Femur (tissue), 1 donor: ENCODE measurements at regions not wholly inside any gene's neighbourhood (a gene's known extent, or its start where the extent isn't known, plus 50 kb on each side); places are given as distances from the start of the nearest gene placed in this dataset.
A peak's percentile ranks its signal among the peaks of the same experiment; 100 is the strongest.

Experiments
- DNase-seq: peaks from one replicate; pipeline ENCODE4 v3.0.0-alpha.2; 2017

DNA sequence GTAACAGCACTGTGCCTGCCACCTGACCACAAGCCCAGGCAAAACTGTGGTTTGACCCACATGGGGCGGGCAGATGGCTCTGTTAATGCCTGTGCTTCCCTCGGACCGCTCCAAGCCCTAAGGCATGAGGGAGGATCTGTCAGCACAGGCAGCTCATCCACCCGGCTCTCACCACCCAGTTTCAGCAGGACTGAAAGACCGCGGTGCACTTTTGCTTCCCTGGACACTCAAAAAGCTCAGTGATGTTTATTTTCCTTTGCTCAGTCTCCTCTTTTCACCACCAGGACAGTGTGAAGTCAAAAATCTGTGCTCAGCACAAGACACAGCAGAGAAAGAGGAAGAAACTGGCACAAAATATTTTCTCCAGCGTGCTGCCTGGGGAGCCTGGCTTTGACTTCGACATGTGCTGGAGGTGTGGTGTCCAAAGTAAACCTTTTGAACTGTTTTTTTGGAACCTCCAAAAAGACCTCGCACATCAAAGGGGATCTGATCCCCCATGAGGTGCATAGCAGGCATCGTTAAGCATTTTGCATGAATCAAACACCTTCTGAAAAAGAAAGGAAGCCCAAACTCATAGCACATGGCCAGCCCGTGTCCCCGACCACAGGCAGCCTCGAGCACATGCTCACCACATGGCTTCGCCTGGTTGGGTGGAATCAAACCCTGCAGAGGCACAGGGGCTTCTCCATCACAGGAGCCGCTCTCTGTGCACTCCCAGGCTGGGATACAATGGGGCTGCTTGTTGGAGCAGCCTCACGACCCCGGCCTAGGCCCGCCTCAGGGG, 441.7 kb upstream of the JARID2 start:
- DNase-seq: no peak

DNA sequence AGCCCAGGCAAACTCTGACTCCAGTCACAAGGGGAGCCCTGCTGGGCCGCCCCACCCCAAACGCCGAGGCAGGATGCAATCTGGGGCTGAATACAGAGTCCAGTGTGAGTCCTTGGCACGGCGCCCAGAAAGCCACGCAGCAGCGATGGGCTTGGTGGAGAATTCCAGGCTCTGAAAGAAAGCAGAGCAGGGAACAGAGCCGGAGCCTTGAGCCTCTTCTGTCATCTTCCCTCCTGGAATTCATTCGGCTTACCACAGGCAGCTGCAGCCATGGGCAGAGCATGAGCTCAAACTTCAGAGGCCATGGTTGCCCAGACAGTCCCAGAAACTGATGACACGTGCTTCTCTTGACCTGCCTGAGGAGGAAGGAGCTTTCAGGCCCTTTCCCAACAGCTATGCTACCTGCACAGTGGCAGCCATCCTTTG, 441.1 kb upstream of the JARID2 start:
- DNase-seq: peak; percentile 88

DNA sequence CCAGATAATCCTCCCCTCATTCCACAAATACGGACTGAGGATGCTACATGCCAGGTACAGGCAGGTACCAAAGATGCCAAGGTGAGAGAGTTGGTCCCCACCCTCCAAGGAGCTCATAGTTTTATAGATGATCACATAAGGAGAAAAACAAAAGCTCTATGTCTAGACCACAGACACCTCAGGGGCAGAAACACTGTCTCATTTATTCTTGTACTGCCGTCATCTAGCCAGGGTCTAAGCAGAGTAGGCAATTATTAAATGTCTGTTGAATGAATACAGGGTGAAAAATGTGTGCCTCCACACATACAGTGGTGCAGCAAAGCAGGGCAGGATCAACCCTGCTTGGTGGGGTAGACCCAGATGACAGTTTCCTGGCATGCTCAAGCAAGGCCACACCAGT, 439.8 kb upstream of the JARID2 start:
- DNase-seq: no peak

DNA sequence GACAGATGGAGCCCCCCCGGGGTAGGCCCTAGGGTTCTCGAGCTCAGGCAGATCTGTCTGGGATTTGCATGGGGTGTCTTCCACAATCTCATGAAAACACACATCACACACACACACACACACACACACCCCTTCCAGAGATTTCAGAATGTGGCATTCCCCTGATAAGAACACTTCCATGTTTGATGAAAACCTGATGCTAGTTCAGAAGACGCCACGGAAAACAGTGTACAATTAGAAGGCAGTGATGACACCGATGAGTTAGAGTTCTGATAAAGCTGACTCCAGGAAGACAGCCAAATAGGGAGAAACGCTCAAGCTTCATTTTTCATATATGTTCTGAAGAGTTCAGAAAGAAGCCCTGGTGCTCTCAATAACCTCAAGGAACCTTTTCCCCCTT, 438.7 kb upstream of the JARID2 start:
- no peak for DNase-seq

GRCh38 chr6:14807971-14808370, 437.9 kb upstream of the JARID2 start:
- DNase-seq: no peak

DNA sequence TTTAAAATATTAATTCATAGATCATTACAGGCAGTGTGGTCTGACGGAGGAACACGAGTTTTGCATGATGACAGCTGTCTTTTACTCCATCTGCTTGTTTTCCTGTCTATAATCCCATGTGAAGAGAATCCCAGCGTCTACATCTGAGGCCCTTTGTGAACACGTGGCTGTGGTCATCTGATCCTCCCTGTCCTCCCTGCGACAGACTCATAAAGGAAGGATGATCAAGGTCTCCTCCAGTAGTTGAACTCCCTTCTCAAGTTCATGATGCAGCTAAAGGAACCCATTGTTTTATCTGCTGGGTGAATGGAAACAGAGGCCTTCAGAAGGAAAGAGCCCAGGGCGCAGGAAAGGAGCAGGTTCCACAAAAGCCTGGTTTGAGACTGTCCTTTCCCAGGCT, 435.8 kb upstream of the JARID2 start:
- no peak for DNase-seq

GRCh38 chr6:14811775-14812428, 434.0 kb upstream of the JARID2 start:
- no peak for DNase-seq

GRCh38 chr6:14814016-14814415, 431.9 kb upstream of the JARID2 start:
- DNase-seq: no peak

- no peak for DNase-seq
Observed at GRCh38 chr6:14816116-14816859, 429.6 kb upstream of the JARID2 start.

DNA sequence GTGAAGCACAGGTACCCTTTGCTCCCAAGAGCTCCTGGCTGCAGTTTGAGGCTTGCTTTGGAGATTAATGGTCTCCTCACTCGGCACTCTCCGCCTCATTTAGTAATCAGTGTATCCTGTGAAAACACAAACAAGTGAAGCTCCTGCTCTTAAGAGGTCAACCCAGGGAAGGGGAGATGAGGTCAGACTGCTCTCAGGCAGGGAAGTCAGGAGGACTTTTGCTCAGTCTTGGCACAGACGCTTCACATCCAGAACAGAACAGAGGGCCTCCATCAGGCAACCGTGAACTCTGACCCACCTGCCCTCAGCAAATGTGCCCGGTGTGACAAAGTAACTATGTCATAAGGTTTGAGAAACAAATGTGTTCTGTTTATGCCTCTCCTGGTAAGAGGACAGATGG, 428.8 kb upstream of the JARID2 start:
- DNase-seq: no peak

DNA sequence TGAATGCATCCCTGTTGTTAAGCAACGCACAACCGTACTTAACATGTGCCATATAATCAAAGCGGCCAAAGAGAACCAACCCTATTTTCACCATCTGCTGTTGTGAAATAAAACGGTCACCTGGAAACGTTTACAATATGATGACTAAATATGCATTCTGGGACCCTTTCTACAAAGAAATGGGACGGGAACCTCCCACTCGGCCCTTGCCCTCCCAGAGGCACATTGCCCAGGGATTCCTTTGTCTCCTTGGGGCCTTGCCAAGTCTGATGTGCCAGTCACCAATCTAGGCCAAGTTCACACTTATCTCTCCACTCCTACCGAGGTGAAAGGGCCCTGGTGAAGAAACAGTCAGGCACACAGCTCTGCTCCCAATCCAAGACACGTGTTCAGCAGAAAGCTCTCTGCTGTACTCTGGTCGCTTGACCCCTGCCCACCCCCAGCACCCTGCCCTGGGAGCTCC, 427.4 kb upstream of the JARID2 start:
- DNase-seq: no peak

DNA sequence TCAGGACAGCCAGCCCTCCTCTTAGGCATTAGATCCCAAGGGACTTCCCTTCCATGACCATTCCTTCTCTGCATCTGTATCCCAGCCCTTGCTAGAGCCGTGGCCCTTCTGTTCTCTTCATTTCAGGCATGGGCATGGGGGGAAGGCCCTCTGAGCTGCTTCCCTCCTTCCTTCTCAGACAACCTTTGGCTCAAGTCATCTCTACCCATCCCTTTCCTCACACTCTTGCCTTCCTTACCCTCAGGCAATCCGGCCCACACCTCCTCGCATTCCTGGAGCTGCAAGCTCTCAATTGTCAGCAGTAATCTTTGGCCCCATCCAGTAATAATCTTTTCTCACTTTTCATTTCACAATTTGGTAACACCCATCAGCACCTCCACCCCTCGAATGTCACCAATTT, 426.9 kb upstream of the JARID2 start:
- no peak for DNase-seq

GRCh38 chr6:14819840-14820420, 425.9 kb upstream of the JARID2 start:
- no peak for DNase-seq

- no peak for DNase-seq
Observed at GRCh38 chr6:14822012-14822553, 423.8 kb upstream of the JARID2 start.

DNA sequence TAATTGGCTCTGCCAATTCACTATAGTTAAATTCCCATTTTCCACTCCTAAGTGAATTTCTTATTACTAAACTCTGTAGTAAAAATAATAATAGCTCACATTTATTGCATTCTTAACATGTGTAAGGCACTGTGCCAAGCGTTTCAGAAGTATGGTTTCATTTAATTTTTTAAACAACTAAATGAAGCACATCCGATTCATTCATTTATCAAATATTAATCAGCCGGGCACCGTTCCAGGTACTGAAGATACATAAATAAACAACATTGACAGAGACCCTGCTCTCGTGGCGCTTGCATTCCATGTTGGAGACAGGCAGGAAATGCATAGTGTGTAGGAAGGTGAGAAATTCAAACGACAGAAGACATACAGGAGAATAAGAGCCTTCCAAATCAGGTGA, 423.2 kb upstream of the JARID2 start:
- no peak for DNase-seq

DNA sequence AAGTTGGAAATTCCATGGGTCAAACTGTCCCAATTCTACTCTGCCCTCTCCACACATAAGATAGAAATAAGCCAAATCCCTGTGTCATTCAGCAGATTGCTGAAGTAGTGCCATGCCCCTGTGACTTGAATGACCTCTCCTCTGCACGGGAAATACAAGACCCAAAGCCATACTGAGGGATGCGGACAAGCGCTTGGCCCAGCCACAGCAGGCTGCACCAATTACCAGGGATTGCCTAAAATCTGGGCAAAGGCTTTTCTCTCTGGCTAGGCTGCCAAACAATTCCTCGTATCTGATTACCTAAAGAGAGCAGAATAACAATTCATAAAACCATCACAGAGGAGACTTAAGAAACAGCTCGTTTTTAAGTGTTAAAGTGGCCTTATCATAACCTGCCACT, 421.8 kb upstream of the JARID2 start:
- DNase-seq: peak; percentile 34

GRCh38 chr6:14824484-14825275, 421.2 kb upstream of the JARID2 start:
- no peak for DNase-seq

GRCh38 chr6:14826456-14826855, 419.4 kb upstream of the JARID2 start:
- no peak for DNase-seq

DNA sequence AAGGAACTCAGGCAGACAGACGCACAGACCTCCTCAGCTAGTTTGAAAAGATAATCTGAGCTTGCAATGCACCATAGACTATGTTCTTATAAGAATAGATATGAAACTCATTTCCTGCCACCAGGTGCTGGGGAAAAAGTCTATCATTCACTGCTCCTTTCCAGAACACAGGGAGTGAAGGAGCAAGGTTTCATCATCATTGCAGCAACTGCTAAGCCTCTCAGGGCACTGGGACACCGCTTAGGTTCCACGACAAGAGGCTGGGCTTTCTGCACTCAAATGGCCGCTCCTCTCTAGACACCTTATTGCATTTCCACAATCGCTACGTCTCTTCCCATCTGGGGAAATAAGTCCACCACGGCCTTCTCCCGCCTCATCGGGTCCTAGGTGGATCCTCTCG, 418.5 kb upstream of the JARID2 start:
- no peak for DNase-seq

GRCh38 chr6:14828201-14828611, 417.7 kb upstream of the JARID2 start:
- no peak for DNase-seq

GRCh38 chr6:14831070-14831469, 414.8 kb upstream of the JARID2 start:
- DNase-seq: no peak

- DNase-seq: no peak
Observed at GRCh38 chr6:14831937-14832336, 413.9 kb upstream of the JARID2 start.
